Cardiac septum (tissue), 1 donor: ENCODE measurements at regions not wholly inside any gene's neighbourhood (a gene's known extent, or its start where the extent isn't known, plus 50 kb on each side); places are given as distances from the start of the nearest gene placed in this dataset.

ENCODE experiments used
- DNase-seq: peaks from one replicate; pipeline ENCODE4 v3.0.0-alpha.2; 2020; ENCODE audit warnings: low spot score
- intact Hi-C: fragments of 100-400 bp; cut with DNase I; formaldehyde crosslinking; loops from one replicate; pipeline ENCODE4 v1.14.0; 2022
- donor health status: DM: no; HTN: no; CAD: no.

DNA sequence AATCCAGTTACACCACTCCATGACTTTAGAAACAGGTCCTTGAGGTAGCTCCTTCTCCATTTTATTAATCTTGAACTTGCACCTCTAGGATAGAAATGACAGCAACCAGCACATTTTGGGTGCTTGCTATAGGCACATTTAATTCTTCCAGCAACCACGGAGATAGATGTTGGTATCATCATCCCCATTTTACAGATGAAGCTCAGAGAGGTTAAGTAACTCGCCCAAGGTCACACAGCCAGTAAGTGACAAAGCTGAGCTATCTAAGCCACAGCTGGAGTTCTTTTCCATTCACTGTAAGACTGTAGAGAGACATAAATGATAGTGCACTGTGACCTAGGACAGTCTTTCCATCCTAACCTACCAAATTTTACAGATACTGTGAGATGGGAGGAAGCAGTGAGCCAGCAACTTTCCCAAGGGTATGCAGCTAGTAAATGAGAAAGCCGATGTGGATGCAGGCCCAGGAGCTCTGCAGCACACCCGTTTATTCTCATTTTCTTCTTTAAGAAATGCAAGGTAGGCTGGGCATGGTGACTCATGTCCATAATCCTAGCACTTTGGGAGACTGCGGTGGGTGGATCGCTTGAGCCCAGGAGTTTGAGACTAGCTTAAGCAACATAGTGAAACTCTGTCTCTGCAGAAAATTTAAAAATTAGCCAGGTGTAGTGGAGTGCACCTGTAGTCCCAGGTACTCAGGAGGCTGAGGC, 103.2 kb downstream of the TBX5 start:
- intact Hi-C loops, result no loop called here
- no peak for DNase-seq

DNA sequence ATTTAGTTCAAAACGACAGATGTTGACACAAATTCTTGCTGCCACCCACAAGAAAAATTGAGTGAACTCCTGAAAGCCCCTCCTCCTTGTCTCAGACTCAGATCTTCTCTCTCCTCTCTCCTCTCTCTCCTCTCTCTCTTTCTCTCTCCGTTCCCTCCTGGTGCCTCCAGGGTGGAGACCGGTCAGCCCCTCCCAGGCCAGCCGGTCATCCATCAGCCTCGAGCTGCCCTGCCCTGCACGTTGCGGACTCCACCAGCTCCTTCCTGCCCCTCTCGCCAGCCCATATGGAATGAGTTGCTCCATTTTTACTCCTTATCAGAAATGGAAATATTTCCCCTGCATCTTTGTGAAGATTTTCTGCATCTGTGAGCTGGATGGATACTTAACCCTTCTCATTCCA, 103.8 kb downstream of the TBX5 start:
- intact Hi-C loops, result no loop called here
- no peak for DNase-seq

DNA sequence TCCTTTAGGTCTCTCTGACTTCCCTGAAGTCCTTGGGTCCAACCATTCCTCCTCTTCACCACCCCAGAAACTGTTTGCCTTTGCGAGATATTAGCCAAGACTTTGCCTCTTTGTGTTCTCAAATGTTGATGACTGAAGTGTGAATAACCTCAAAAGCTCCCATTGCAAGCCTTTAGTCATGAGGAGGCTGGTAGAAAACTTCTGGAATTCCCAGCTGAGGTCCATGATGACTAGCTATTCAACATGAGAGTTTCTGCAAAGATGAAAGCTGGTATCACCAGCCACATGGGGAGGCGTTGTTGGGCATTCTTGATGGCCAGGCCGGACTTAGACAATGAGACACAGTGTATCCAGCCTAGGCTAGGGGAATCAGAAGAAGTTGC, 111.7 kb downstream of the TBX5 start:
- no peak for DNase-seq
- intact Hi-C loops, result no loop called here

DNA sequence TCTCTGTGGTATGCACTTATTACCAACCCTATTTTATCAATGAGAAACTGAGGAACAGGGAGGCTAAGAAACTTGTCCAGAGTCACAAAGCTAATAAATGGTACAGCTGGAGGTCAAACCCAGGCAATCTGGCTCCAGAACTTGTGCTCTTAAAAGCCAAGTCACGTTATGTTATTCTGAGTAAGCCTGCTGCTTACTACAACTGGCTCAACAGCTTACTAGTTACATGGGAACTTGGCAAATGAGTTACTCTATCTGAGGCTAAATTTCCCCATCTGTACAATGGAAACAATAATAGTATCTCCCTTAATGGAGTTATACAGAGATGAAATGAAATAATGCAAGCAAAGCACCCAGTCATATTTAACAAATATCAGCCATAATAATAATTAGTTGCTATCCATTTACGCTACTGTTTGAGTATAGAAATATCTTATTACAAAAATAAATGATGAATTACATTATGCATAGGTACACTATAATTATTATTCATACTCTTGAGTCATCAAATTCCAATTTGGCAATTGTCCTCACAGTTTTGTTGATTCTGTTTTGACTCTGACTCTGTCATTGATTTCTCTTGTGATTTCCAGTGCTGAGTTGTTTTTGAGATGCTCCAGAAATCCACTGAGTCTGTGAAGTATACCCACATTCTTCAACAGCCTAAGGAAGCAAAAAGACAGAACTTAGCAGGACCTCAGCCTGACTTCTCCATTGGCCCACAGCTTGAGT, 112.2 kb downstream of the TBX5 start:
- intact Hi-C loops, result no loop called here
- DNase-seq, result no peak

DNA sequence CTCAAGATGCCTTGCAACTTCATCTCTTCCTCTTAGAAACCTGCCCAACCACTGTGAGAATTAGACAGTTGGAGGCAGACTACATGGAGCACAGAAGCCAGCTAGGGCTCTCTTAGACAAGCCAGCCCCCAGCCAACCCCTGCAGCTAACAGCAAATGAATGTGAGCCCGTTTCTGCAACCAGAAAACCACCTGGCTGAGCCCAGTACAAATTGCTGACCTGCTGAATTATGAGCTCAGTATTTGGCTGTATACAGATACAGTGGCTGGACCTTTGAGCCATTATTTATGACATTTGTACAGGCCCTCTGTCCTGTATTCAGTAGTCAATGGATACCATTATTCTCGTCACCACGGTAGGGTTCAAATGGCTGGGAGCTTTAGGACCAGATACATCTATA, 112.9 kb downstream of the TBX5 start:
- no peak for DNase-seq
- intact Hi-C loops, result no loop called here

DNA sequence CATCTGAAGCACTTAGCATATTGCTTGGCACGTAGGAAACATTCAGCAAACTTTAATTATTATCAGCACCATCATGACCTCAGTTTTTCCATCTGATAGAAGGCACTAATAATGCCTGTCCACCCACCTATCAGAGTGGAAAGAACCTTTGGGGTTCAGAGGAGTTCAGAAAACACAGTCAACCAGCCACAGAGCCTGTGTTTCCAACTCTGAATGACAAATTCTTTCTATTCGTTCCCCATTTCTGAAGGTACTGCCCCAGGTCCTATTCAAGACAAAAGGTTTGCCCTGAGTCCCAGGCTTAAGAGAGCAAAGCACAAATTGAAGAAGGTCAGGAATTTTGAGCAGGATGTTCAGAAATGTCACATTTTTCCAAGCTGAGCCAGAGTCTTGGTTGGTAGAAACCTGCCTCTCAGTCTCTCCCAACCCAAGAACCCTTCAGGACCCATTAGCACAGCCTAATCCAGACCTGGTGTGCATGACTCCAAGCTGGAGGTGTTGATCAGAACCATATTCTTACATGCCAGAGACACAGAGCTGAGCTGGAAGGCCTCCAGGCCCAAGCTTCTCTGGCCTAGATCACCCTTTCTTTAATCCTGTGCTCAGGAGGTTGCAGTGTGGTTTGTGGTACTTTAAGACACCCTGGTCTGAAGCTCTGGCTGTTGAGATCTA, 114.4 kb downstream of the TBX5 start:
- intact Hi-C loops, result no loop called here
- no peak for DNase-seq

DNA sequence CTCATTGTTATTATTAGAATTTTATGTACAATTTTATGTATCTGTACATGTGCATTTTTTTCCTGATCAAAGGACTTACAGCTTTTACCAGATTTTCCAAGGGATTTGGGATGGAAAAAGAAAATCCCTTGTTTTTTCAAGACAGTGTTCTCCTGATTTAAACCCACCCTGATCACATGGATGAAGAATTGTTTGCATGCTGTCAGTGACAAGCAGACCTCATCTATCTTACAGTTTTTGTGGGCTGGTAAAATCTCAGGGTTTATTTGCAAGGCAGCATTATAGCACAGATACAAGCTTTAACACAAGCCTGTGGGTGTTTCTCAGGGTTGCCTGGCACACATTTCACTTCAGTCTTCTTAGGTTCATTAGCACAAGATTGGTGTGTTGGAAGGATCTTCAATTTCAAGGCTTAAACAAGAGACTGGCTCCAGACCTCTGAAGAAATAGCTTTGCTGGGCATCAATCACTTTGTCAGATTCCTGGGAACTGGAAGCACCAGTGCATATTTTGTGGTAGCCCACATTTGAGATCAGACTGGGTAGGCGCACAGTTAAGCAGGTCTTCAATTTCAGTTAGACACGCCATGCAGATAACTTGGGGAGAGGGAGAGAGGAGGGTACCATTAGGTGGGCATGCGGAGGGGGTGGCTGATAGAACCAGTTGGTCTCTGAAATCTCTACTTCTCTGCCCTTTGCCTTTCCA, 118.0 kb downstream of the TBX5 start:
- no peak for DNase-seq
- intact Hi-C loops, result no loop called here

DNA sequence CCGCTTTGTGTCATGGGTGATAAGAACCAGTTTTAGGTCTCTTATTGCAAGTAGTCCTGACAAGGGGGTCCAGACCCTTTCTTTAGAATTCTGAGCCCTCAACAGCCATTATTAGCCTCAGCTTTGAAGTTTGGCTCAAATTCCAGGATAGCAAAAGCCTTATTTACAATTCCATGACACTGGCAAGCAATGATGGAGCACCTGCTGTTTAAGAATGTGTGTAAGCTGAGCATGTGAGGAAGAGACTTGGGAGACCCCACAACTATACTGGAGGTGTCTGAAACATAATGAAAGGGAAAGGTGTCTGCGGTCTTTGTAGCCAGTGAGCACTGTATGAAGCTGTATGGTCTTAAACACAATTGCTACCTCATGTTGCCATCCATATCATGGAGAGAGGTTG, 119.8 kb downstream of the TBX5 start:
- intact Hi-C loops, result no loop called here
- DNase-seq, result no peak

DNA sequence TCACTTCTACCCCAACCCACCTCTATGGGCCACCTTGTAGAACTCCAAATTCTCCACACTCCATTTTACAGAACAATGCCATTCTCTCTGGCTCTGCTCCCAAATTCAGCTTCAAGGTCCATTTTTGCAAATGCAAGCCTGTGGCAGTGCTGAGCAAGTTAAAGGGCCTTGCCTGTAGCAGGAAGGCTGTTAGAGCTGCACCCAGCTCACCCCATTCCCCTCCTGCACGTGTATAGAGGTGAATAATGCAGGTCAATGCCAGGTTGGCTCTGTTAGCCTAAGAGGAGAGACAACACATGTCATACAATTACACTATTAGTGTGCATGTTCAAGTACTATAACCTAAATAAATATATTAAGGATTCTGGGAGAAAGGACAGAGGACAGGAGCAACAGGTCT, 120.4 kb downstream of the TBX5 start:
- no peak for DNase-seq
- intact Hi-C loops, result no loop called here

DNA sequence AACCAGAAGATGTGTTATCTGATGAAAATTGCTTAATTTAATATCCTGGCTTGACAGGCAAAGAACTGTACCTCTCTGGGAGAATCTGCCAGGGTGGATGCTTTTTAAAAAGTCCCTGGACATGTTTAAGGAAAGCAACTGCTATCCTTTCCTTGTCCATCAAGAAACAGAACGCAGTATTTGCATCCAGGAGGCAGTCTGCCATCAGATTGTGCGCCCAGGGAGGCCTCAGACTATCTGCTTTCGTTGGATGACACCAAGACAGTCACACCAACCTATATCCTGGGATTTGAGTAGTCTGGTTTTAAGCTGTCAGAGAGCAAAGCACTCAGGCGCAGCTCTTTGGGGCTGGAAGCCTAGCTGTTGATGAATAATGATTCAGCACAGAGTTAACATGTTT, 121.9 kb downstream of the TBX5 start:
- DNase-seq, result no peak
- intact Hi-C loops, result no loop called here

DNA sequence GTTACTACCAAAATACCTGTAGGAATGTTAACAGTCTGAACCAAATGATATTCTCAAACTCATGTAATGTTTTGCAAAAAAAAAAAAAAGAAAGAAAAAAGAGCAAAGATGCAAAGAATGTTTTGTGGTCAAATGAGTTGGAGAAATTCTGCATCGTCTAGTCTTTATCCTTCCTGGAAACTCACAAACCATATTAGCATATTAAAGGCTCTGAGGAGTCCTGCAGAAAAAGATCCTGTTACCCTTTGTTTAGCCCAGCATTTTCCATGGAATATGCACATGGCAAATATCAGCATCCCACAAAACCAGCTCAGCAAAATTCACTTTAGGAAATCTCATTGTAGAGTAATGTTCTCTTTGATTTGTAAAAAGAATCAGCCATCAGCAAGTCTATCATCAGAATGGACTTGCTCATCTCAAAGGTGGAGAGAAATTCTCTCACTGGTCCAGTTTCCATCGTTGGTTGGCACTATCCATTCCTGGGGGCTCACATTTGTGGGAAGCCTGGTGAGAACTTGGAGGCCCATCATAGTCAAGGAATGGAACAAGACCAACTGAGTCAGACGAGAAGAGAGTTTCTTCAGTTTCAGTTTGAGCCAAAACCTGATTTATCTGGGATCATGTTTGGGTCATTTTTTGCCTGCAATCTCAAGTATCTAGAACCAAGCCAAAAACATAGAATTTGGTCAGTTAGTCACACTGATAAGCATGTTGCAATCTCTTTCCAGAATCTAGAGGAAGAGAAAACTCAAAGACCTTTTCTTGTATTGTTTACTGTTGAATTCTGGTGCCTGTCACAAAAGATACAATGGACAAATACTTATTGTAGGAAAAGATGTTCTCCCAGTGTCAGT, 129.8 kb downstream of the TBX5 start:
- no peak for DNase-seq
- intact Hi-C loops, result no loop called here

DNA sequence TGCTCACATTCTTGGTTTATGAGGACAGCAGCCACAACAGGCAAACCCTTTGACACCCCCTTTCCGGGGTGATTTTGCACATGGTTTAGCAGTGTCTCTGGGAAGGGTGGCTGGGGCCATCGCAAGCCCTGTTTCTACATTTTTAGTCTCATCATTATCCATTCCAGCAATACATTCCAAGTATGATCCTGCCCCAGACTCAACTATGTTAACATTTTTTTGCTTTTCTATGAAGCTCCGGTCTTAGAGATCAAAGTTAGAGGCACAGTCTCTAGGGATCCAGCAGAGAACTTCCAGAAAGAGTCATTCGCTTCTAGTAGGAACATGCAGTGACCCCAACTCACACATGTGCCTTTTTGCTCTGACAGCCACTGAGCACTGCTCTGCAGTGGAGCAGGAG, 130.9 kb downstream of the TBX5 start:
- intact Hi-C loops, result no loop called here
- no peak for DNase-seq

DNA sequence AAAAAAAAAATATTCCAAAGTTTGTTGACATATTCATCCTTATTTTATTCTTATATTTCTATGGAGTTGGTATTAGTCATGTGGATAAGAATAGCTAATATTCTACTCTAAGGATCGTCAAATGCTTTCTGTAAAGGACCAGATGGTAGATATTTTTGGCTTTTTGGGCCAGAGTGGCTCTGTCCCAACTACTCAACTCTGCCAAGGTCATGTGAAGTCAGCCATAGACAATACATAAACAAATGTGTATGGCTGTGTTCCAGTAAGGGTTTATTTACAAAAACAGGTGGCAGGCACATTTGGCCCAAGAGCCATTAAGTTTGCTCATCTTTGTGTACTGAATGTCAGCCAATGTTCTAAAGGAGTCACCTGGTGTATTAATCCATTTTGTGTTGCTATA, 131.8 kb downstream of the TBX5 start:
- DNase-seq, result no peak
- intact Hi-C loops, result no loop called here

DNA sequence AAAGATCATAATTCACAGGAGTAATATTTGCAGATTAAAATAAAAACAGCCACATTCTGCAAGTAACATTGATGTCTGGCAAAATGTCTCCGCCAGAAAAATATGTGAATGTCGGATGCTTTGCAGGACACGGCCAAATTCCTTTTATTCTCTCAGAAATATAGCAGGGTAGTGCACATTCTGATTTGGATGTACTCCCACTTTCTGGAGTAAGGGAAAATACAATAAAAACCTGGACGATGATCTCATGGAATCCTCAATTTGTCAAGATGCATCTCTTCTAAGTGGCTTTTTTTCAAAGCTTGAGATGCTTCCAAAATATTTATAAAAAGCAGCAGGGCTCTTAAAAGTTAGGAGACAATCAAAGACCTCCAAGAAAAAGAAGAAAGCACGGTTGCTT, 133.3 kb downstream of the TBX5 start:
- intact Hi-C loops, result no loop called here
- DNase-seq, result no peak

DNA sequence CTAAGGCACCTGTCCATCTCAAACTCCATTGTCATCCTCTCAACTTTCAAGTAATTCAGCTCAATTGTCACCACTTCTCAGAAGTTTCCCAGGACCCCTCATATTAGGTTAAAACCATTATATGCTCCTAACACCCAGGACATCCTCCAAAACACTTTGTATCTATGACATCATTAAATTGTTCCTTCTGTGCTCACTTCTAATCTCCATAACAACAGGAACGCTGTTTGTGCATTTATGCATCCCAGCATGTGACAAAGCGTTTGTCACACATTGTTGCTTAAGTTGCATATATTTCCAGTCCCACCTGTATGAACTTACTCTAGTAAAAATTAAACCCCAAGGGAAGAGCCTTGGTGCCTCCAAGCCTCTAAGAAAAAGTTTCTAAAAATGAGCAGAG, 133.9 kb downstream of the TBX5 start:
- intact Hi-C loops, result no loop called here
- no peak for DNase-seq

DNA sequence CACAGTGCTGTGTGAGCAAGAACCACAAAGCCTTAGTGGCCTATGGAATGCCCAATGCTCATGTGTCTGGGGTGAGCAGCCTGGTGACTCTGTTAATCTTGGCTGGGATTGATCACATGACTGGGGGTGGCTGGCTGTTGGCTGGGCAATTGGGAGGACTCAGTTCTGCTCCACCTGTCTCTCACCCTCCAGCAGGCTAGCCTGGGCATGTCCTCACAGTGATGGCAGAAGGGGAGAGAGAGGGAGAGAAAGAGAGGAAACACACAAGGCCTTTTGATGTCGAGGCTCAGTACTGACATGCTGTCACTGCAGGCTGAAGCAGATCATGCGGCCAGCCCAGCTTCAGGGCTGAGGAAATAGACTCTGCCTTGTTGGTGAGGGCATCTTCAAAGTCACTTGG, 136.8 kb downstream of the TBX5 start:
- intact Hi-C loops, result no loop called here
- DNase-seq, result no peak

DNA sequence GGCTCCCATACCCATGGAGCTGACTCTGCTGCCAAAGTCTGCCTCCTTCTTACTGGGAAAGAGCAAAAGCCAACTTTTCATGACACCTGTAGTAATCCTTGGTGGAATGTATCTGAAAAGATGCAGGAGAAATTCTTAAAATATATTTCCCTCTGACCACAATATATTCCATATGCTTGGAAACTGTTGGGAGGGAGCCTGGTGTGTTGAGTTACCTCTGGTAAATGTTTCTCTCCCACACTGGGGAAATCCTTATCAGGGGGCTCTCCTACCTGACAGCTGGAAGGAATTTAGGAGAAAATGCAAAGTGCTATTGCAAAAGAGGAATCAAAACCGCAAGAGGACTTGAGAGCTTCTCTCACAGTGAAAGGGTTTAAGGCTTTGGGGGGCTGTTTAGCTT, 139.4 kb downstream of the TBX5 start:
- intact Hi-C loops, result no loop called here
- no peak for DNase-seq

DNA sequence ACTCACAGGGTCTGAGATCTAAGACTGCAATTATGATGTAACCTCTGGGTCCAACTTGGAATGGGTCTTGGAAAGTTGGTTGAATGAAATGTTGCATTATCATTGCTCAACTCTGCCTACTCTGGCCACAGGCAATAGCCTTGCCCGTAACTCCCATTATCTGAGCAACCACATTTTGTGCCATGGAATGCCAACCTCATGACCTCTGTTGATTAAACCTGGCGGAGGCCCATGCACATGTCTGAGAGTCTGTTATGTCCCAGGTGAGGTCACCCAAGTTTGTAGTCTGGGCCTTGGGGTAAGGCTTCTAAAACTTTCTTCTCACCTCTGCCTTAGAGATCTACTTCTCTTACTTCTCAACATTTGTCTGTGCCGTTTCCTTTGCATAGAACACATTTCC, 140.9 kb downstream of the TBX5 start:
- DNase-seq, result no peak

DNA sequence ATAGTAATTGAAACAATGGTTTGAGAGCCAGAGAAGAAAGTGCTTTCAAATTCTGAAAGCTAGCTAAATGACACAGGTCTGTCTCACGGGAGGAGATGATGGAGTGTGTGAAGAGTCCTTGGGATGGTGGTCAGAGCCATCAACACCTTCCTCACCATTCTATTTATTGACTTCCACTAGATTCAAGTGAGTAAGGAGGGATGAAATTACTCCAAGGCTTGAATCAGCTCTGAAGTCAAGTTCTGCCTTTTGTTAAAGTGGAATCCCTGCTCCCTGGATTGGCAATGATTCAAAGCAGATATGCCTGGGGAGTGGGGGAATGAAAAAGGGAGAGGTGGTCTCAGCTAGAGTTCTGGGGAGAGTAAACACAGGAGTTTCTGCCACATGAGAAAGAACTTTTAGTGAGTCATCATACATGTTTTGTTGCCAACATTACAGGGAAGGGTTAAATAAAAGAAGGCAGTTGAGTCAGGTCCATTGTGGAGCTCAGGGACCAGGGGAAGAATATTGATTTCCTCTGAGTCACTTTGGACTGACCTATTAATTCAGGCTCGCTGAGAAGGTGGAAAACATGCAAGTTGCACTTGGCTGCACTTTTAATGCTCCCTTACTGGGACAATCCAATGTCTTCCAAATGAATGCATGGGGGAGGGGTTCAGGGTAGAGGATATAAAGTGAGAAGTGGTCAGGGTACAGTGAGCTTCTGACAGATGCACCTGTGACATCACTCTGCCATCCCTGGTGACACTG, 142.7 kb downstream of the TBX5 start:
- intact Hi-C loops, result no loop called here

More for the DNA sequence above, 140.9 kb downstream of the TBX5 start:
- intact Hi-C loops, result no loop called here

More for the DNA sequence above, 142.7 kb downstream of the TBX5 start:
- DNase-seq, result no peak
